Amniotic epithelial cell (primary cell): ENCODE measurements at regions not wholly inside any gene's neighbourhood (a gene's known extent, or its start where the extent isn't known, plus 50 kb on each side); places are given as distances from the start of the nearest gene placed in this dataset.
"Not testable (repeated sequence)": the region's sequence is repeated elsewhere in the genome, so short reads cannot be mapped to it uniquely, and the experiment has no call there.

Experiments used
- DNase-seq: peaks from one replicate; pipeline ENCODE4 v3.0.0-alpha.2; 2010; ENCODE audit warnings: low read depth

- DNase-seq: no peak
Measured at GRCh38 chr1:29551123-29551936, 315.0 kb downstream of the PTPRU start.

DNA sequence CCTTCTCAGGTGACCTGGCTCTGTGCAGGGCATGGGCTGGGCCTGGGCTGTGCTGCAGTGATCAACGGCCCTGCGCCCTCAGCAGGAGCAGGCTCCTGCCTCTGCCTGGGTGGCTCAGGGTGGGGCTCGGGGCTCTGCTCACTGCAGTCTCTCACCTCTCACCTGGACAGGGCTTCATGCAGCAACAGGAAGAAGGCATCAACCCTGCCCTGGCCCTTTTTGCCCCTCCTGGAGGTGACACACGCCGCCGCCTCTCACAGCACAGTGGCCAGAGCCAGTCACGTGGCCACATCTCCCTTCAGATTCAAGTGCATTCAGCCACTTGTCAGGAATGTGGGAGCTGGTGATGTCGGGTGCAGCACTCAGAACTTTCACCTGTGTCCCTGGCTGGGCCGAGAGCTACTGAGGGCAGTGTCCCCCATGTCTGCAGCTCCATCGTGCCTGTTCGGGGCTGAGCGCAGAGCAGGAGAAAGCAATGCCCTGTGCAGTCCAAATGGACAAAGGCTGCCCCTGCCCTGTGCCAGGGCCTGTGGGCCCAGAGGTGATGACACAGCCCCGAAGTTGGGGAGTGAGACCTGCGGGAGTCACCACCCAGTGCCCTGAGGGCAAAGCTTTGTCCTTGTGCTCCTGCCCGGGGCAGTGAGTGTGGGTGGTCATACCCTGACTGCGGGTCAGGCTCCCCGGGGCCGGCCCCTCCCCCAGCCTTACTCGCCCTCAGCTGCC is 314.0 kb downstream of the PTPRU start:
- no peak for DNase-seq

DNA sequence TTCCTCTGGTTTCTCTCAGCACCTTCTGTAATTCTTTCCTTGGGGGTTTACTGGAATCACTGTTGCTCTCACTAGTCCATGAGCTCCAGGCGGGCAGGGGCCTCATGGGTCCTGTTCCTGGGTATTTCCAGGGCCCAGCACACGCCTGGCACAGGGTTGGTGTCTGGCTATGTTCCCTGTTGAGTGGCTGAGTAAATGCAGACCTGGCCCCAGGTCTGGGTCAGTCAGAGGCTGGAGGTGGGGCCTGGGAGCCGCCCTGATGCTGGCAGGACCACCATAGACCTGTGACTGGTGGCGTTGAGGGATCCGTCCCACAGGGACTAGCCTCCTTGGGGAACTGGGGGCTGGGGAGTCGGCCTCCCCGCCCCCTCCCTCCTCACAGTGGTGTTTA is 313.4 kb downstream of the PTPRU start:
- not testable (repeated sequence) for DNase-seq

DNA sequence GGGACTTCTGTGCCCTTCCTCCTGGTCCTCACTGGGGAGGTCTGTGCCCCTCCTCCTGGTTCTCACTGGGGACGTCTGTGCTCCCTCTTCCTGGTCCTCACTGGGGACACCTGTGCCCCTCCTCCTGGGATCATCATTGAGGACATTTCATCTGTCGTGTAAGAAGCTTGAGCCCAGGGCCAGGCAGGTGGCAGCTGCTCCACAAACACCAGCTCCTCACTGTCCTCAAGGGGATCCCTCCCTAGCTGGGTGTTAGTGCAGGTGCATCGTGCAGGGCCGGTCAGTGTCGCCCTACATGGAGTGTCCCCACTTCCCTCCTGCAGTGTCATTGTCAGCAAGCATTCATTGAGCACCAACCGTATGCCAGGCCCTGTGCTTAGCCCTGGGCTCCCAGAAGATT is 312.7 kb downstream of the PTPRU start:
- DNase-seq: no peak

DNA sequence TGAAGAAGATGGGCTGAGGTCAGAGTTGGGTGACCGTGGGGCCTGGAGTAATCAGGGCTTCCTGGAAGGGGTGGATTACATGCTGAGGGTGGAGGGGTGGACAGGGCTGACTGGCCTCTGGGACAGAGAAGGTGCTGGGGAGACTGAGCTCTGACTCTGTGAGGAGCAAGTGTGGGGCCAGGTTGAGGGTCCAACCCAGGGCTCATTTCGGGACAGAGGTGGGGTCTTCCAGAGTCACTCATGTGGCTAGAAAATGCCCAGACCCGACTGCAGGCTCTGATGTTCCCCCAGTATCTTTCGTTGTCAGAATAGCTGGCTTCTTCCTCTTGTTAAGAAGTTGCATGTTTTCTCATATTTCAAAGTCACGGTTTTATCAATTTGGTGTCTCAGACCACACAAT is 311.8 kb downstream of the PTPRU start:
- DNase-seq: no peak

DNA sequence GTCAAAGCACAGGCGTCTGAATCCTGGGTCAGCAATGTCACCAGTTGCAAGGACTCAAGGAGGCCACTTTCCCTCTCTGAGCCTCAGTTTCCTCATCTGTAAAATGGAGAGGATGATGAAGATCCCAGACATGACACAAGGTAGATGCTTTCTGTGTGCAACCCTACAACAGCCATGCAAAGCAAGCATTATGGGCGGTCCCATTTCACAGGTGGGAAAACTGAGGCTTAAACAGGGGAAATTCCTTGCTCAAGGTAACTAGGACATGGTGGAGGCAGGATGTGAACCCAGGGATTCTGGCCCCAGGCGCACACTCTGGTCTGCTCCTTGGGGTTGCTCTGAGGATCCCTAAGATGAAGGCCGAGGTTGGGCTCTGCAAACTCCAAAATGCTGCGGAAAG is 311.0 kb downstream of the PTPRU start:
- no peak for DNase-seq

DNA sequence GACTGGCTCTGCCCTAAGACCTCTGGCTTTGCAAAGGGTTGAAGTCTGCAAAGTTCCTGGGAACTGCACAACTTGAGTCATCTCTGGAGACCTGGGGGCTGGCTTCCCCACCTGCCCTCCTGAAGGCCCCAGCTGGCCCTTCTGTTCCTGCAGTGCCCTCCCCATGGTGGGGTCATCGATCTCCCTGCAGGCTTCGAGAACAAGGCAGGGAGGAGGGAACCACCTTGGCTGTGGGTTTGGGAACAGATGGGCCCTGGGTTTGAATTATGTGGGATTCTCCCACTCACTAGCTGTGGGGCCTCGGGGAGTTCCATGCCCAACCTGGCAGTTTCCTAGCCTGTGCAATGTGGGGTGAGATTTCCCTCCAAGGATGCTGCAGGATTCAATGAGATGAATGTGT is 310.2 kb downstream of the PTPRU start:
- DNase-seq: no peak

DNA sequence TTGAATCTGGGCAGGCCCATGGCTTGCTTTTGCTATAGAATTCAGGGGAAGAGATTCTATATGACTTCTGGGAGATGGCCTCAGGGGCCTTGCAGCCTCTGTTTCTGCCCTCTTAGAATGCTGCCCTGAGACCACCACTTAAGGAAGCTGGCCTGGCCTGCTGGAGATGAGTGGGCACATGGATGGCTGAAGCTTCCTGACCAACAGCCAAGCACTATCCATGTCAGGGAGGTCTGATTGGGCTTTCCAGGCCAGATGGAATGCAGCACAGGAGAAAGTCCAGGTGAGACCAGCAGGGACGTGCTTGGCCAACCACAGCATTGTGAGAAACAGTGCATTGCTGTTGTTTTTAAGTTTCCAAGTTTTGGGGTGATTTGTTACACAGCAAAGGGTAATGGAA is 308.1 kb downstream of the PTPRU start:
- DNase-seq: no peak

- DNase-seq: no peak
Measured at GRCh38 chr1:29543586-29543985, 307.3 kb downstream of the PTPRU start.

DNA sequence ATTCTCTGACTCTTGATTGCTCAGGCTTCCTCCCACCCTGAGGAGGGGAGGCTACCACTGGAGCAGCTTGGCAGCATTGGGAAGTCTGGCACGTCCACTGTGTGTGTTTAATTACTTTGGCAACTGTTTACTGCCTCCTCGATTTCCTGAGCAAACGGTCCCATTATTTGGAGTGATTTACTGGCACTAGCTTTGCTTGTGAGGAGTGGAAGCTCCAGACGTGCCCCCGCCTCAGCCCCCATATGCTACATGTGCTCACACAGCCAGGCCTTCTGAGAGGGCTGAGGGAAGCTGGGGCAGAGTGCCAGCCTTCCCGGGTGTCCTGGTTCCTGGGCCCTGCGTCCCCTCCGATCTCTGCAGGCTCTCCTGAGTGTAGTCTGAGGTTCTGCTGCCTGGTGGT is 306.2 kb downstream of the PTPRU start:
- no peak for DNase-seq

DNA sequence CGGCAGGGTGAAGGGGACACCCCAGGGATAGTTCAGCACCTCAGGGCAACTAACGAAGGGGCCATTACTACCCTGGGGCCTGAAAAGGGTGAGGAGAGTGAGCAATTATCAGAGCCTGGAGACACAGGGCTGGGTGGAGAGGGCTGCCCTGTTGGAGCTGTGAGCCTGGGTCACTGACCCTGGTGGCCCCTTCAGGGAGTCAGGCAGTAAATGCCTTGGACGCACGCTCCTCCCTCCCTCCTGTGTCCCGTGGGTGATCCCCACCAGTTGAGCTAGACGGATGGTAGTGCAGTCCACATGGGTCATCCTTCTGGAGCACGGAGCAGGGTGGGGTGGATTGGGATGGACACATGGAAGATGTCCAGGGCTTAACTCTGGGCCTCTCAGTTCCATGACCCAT is 305.3 kb downstream of the PTPRU start:
- no peak for DNase-seq

GRCh38 chr1:29540801-29541357 is 304.6 kb downstream of the PTPRU start:
- DNase-seq: no peak

DNA sequence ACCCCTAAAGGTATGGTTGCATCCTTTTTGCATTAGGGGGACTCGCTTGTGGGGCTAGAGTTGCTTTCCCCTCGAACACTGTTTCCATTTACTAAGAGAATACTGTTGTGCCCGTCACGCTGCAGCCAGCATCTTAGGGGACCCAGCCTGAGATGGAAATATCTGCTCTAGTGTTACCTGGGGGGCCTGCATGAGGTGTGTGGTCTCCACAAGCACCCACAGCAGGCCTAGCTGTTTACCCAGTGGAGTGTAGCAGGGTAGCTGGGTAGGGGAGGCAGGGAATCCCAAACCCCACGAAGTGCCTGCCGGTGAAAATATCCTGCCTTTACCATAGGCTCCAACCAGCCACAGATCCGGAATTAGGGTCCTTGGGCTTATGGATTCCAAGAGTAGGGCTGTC is 303.6 kb downstream of the PTPRU start:
- DNase-seq: no peak

GRCh38 chr1:29538586-29538985 is 302.3 kb downstream of the PTPRU start:
- DNase-seq: no peak

- no peak for DNase-seq
Measured at GRCh38 chr1:29532751-29533150, 296.4 kb downstream of the PTPRU start.

DNA sequence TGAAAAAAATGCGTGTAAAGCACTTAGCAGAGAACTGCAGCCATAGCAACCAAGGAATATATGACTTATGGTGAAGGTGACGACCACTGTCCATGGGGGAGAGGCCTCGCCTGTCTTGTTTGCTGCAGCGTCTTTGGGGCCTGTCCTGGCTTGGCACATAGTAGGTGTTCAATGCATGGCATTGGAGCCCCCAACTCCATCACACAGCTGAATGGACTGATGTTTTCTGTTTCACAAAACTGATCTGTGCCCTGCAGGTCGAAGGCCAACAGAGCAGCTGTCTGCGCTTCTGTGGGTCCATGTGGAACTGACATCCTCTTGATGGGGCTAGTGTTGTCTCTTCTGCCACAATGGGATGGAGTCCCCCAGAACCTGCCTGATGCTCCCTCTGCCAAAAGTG is 296.0 kb downstream of the PTPRU start:
- no peak for DNase-seq

GRCh38 chr1:29531596-29531995 is 295.3 kb downstream of the PTPRU start:
- no peak for DNase-seq

GRCh38 chr1:29529677-29530278 is 293.5 kb downstream of the PTPRU start:
- DNase-seq: no peak

DNA sequence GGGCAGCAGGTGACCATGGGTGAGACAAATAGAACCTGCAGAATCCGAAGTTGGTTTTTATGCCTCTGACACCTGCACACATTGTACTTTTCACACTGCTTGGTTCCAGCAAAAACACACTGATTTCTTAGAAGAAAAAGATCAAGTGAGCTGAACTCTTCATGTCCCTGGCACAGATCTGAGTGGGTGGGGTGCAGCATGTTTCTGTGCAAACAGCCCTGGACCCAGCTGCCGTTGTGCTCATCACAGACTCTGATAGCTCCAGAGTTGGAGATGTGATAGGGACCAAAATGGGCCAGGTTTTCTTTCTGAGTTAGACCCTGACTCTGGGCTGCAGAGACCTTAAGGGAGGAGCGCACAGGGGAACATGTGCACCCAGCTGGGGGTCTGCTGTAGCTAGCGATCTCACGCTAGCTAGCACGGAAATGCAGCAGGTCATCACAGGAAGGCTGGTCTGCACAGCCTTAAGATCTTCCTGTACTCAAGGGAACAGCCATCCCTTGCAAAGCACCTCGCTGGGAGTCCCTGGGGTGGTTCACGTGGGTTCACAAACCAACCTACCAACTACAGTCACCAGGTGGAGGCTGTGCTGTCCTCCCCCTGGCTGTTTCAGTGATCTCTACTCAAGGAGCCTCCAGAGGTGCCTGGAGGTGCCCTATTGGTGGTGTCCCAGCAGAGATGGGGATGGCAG is 291.1 kb downstream of the PTPRU start:
- no peak for DNase-seq

DNA sequence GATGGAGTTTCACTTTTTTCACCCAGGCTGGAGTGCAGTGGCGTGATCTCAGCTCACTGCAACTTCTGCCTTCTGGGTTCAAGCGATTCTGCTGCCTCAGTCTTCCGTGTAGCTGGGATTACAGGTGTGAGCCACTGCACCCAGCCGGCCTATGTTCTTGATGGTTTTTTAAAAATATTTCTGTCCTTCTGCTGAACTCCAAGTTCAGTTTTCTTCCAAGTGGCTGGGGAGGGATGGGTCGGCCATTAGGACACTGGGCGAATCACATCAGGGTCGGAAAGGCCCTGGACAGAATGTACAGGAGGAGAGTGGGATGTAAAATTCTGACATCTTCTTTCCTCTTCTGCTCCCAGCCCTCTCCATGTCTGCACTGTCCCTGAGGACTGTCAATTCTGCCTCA is 289.6 kb downstream of the PTPRU start:
- DNase-seq: no peak

GRCh38 chr1:29524285-29525065 is 288.2 kb downstream of the PTPRU start:
- no peak for DNase-seq

- DNase-seq: no peak
Measured at GRCh38 chr1:29523576-29523975, 287.3 kb downstream of the PTPRU start.
